Parathyroid adenoma (tissue), 2 donors: ENCODE measurements at regions not wholly inside any gene's neighbourhood (a gene's known extent, or its start where the extent isn't known, plus 50 kb on each side); places are given as distances from the start of the nearest gene placed in this dataset.

ENCODE experiments used
- H2AFZ ChIP-seq: fragments of 300-600 bp; sonication (generic); one replicate; pipeline ENCODE4 v1.7.0; 2017; ENCODE audit warnings: antibody characterized with exemption, mild to moderate bottlenecking
- H3K27ac ChIP-seq: fragments of 300-600 bp; sonication (generic); one replicate; pipeline ENCODE4 v1.7.0; 2017
- H3K27me3 ChIP-seq: fragments of 300-600 bp; sonication (generic); one replicate; pipeline ENCODE4 v1.7.0; 2017; ENCODE audit warnings: low read length; ENCODE audit not compliant: control insufficient read depth, insufficient read depth
- H3K36me3 ChIP-seq: fragments of 300-600 bp; sonication (generic); one replicate; pipeline ENCODE4 v1.7.0; 2017; ENCODE audit warnings: low read length; ENCODE audit not compliant: control insufficient read depth, insufficient read depth
- H3K4me1 ChIP-seq: fragments of 300-600 bp; sonication (generic); one replicate; pipeline ENCODE4 v1.7.0; 2017; ENCODE audit warnings: control low read depth
- H3K4me2 ChIP-seq: fragments of 300-600 bp; sonication (generic); one replicate; pipeline ENCODE4 v1.7.0; 2017; ENCODE audit warnings: low read length
- H3K4me3 ChIP-seq: fragments of 300-600 bp; sonication (generic); one replicate; pipeline ENCODE4 v1.7.0; 2017; ENCODE audit warnings: low read depth, low read length
- H3K79me2 ChIP-seq: fragments of 300-600 bp; sonication (generic); one replicate; pipeline ENCODE4 v1.7.0; 2017; ENCODE audit warnings: control low read depth
- H3K9ac ChIP-seq: fragments of 300-600 bp; sonication (generic); one replicate; pipeline ENCODE4 v1.7.0; 2017; ENCODE audit warnings: mild to moderate bottlenecking
- H3K9me3 ChIP-seq: fragments of 300-600 bp; sonication (generic); one replicate; pipeline ENCODE4 v1.7.0; 2017; ENCODE audit warnings: low read length; ENCODE audit not compliant: control insufficient read depth
- CTCF ChIP-seq: fragments of 300-600 bp; sonication (generic); IDR thresholded peaks from one replicate; pipeline ENCODE4 v1.7.0; 2017; ENCODE audit warnings: antibody characterized with exemption, mild to moderate bottlenecking
- donor health status: primary hyperparathyroidism.

- Histone ChIP-seq H3K79me2 (no peaks in the 10 kb centered on the region), H2AFZ (no peak overlapping the region), H3K4me2 (no peak overlapping the region), H3K9ac (no peak overlapping the region), H3K9me3 (no peaks in the 10 kb centered on the region), H3K36me3 (no peaks in the 10 kb centered on the region), H3K4me1 (no peaks in the 10 kb centered on the region), H3K27me3 (no peaks in the 10 kb centered on the region), H3K4me3 (no peak overlapping the region), H3K27ac (no peak overlapping the region)
- no peak for TF ChIP-seq CTCF
These were observed 510.6 kb upstream of the SGO1 start for GRCh38 chr3:20696388-20697150.

- Histone ChIP-seq H3K27me3 (no peaks in the 10 kb centered on the region), H2AFZ (no peak overlapping the region), H3K4me2 (no peak overlapping the region), H3K4me1 (no peaks in the 10 kb centered on the region), H3K9ac (no peak overlapping the region), H3K79me2 (no peaks in the 10 kb centered on the region), H3K27ac (no peak overlapping the region), H3K9me3 (no peaks in the 10 kb centered on the region), H3K36me3 (no peaks in the 10 kb centered on the region), H3K4me3 (no peak overlapping the region)
- TF ChIP-seq CTCF: no peak
These were observed 506.7 kb upstream of the SGO1 start for GRCh38 chr3:20692675-20693074.

GRCh38 chr3:20683910-20684309 lies 497.9 kb upstream of the SGO1 start:
- H3K4me2 ChIP-seq: no peak overlapping the region
- H3K9ac ChIP-seq: no peak overlapping the region
- no peaks in the 10 kb centered on the region for H3K27me3 ChIP-seq
- H2AFZ ChIP-seq: no peak overlapping the region
- H3K27ac ChIP-seq: no peak overlapping the region
- no peak overlapping the region for H3K4me3 ChIP-seq
- no peak for TF ChIP-seq CTCF
- no peaks in the 10 kb centered on the region for H3K79me2 ChIP-seq
- H3K36me3 ChIP-seq: no peaks in the 10 kb centered on the region
- H3K4me1 ChIP-seq: no peaks in the 10 kb centered on the region
- no peaks in the 10 kb centered on the region for H3K9me3 ChIP-seq

GRCh38 chr3:20682573-20682972 lies 496.6 kb upstream of the SGO1 start:
- Histone ChIP-seq H3K4me2 (no peak overlapping the region), H3K79me2 (no peaks in the 10 kb centered on the region), H3K27ac (no peak overlapping the region), H3K4me3 (no peak overlapping the region), H3K27me3 (no peaks in the 10 kb centered on the region), H3K36me3 (no peaks in the 10 kb centered on the region), H3K4me1 (no peaks in the 10 kb centered on the region), H3K9ac (no peak overlapping the region), H3K9me3 (no peaks in the 10 kb centered on the region), H2AFZ (no peak overlapping the region)
- no peak for TF ChIP-seq CTCF
